Skeletal muscle tissue (tissue), 3 donors: ENCODE measurements at regions not wholly inside any gene's neighbourhood (a gene's known extent, or its start where the extent isn't known, plus 50 kb on each side); places are given as distances from the start of the nearest gene placed in this dataset.

Source experiments
- H3K27ac ChIP-seq: one replicate; pipeline ENCODE4 v1.7.0; 2013; ENCODE audit warnings: mild to moderate bottlenecking, low read depth, low read length, inconsistent platforms
- H3K27me3 ChIP-seq, 3 donors: one replicate each; pipeline ENCODE4 v1.7.0; 2013; ENCODE audit warnings: low read length in 3 of 3; ENCODE audit not compliant: control insufficient read depth in 3 of 3, insufficient read depth in 3 of 3
- H3K36me3 ChIP-seq, 3 donors: one replicate each; pipeline ENCODE4 v1.7.0; 2013; ENCODE audit warnings: low read length in 3 of 3; ENCODE audit not compliant: control insufficient read depth in 3 of 3, insufficient read depth in 3 of 3
- H3K4me1 ChIP-seq, 3 donors: one replicate each; pipeline ENCODE4 v1.7.0; 2013; ENCODE audit warnings: low read length in 3 of 3, mild to moderate bottlenecking in 3 of 3; ENCODE audit not compliant: control insufficient read depth in 3 of 3, insufficient read depth in 3 of 3
- H3K4me3 ChIP-seq, 3 donors: one replicate each; pipeline ENCODE4 v1.7.0; 2013; ENCODE audit warnings: low read length in 3 of 3
- H3K9ac ChIP-seq, 3 donors: one replicate each; pipeline ENCODE4 v1.7.0; 2013; ENCODE audit warnings: low read length in 3 of 3, mild to moderate bottlenecking in 3 of 3, moderate library complexity in 2 of 3, low read depth in 1 of 3
- H3K9me3 ChIP-seq, 3 donors: one replicate each; pipeline ENCODE4 v1.7.0; 2013; ENCODE audit warnings: low read length in 3 of 3; ENCODE audit not compliant: control insufficient read depth in 3 of 3
- donor health status: Osteomylitis.

- no peak overlapping the region for H3K27ac ChIP-seq
- H3K9me3 ChIP-seq: no peaks in the 10 kb centered on the region
- no peak overlapping the region for H3K9ac ChIP-seq
- H3K27me3 ChIP-seq: no peaks in the 10 kb centered on the region
- H3K36me3 ChIP-seq: no peaks in the 10 kb centered on the region
- H3K4me3 ChIP-seq: no peak overlapping the region
- H3K4me1 ChIP-seq: no peaks in the 10 kb centered on the region
These were observed 401.7 kb upstream of the AUTS2 start for GRCh38 chr7:69196593-69196992.

DNA sequence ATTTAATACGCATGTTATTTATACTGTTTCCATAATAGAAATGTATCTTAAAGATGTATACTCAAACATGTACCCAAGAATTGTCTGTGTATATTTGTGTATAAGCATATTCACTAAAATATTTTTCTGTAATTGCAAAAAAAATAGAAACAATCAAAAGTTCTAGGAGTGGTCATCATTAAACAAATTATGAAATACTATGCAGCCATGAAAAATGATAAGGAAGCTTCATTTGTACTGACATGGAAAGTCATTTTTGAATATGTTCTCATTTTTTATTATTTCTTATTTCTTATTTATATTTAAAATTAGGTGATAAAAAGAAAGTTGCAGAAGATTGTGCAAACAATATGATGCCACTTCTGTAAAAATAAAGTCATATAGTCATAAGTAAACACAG is 400.0 kb upstream of the AUTS2 start:
- no peak overlapping the region for H3K9ac ChIP-seq
- no peaks in the 10 kb centered on the region for H3K27me3 ChIP-seq
- no peaks in the 10 kb centered on the region for H3K9me3 ChIP-seq
- H3K27ac ChIP-seq: no peak overlapping the region
- no peak overlapping the region for H3K4me3 ChIP-seq
- H3K4me1 ChIP-seq: no peaks in the 10 kb centered on the region
- no peaks in the 10 kb centered on the region for H3K36me3 ChIP-seq

GRCh38 chr7:69199041-69199440 is 399.2 kb upstream of the AUTS2 start:
- Histone ChIP-seq H3K36me3 (no peaks in the 10 kb centered on the region), H3K4me3 (no peak overlapping the region), H3K27ac (no peak overlapping the region), H3K9me3 (no peaks in the 10 kb centered on the region), H3K9ac (no peak overlapping the region), H3K4me1 (no peaks in the 10 kb centered on the region), H3K27me3 (no peaks in the 10 kb centered on the region)

- no peak overlapping the region for H3K27ac ChIP-seq
These were observed 398.6 kb upstream of the AUTS2 start for GRCh38 chr7:69199661-69200060.

GRCh38 chr7:69203871-69204270 is 394.4 kb upstream of the AUTS2 start:
- Histone ChIP-seq H3K27ac (no peak overlapping the region), H3K36me3 (no peaks in the 10 kb centered on the region), H3K9ac (no peak overlapping the region), H3K4me1 (no peaks in the 10 kb centered on the region), H3K27me3 (no peaks in the 10 kb centered on the region), H3K9me3 (no peaks in the 10 kb centered on the region), H3K4me3 (no peak overlapping the region)

More at GRCh38 chr7:69199661-69200060, 398.6 kb upstream of the AUTS2 start:
- Histone ChIP-seq H3K27me3 (no peaks in the 10 kb centered on the region), H3K9me3 (no peaks in the 10 kb centered on the region), H3K9ac (no peak overlapping the region), H3K4me3 (no peak overlapping the region), H3K4me1 (no peaks in the 10 kb centered on the region), H3K36me3 (no peaks in the 10 kb centered on the region)

DNA sequence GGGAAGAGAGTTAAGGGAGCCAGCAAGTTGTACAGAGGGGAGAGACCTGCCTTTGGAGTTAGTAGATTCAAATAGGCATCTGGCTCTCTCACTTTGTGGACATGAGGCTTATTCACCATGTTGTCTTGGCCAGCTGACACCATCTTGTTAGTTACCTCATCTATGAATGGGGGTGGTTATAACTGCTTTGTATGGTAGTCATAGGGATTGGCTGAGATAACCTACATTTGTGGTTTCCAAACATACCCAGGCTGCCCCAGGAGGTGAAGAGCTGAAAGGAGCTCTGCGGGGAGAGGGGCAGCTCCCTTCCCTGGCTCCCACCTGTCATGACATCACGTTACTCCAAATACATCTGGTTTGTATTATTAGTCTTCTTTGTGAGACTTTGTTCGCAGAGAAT is 393.3 kb upstream of the AUTS2 start:
- H3K27ac ChIP-seq: no peak overlapping the region
- H3K9me3 ChIP-seq: no peaks in the 10 kb centered on the region
- no peak overlapping the region for H3K9ac ChIP-seq

GRCh38 chr7:69205581-69205980 is 392.7 kb upstream of the AUTS2 start:
- H3K9ac ChIP-seq: no peak overlapping the region
- H3K27ac ChIP-seq: no peak overlapping the region
- H3K36me3 ChIP-seq: no peaks in the 10 kb centered on the region
- no peaks in the 10 kb centered on the region for H3K9me3 ChIP-seq
- no peaks in the 10 kb centered on the region for H3K27me3 ChIP-seq
- no peaks in the 10 kb centered on the region for H3K4me1 ChIP-seq
- no peak overlapping the region for H3K4me3 ChIP-seq

More for the DNA sequence above, 393.3 kb upstream of the AUTS2 start:
- Histone ChIP-seq H3K4me1 (no peaks in the 10 kb centered on the region), H3K36me3 (no peaks in the 10 kb centered on the region), H3K4me3 (no peak overlapping the region), H3K27me3 (no peaks in the 10 kb centered on the region)

- Histone ChIP-seq H3K36me3 (no peaks in the 10 kb centered on the region), H3K9me3 (no peaks in the 10 kb centered on the region), H3K27me3 (peaks cover 0 to 7% (median 0%) of the 10 kb centered on the region in 3 donors), H3K4me3 (no peak overlapping the region), H3K27ac (no peak overlapping the region), H3K9ac (no peak overlapping the region), H3K4me1 (no peaks in the 10 kb centered on the region)
These were observed 390.0 kb upstream of the AUTS2 start for GRCh38 chr7:69208276-69208675.

- H3K9ac ChIP-seq: no peak overlapping the region
- H3K9me3 ChIP-seq: no peaks in the 10 kb centered on the region
- no peak overlapping the region for H3K4me3 ChIP-seq
- no peaks in the 10 kb centered on the region for H3K4me1 ChIP-seq
- H3K27me3 ChIP-seq: peaks cover 0 to 7% (median 0%) of the 10 kb centered on the region in 3 donors
- no peaks in the 10 kb centered on the region for H3K36me3 ChIP-seq
- H3K27ac ChIP-seq: no peak overlapping the region
These were observed 389.4 kb upstream of the AUTS2 start for GRCh38 chr7:69208848-69209247.

GRCh38 chr7:69211336-69211735 is 386.9 kb upstream of the AUTS2 start:
- no peaks in the 10 kb centered on the region for H3K36me3 ChIP-seq
- no peaks in the 10 kb centered on the region for H3K9me3 ChIP-seq
- no peak overlapping the region for H3K4me3 ChIP-seq
- no peak overlapping the region for H3K27ac ChIP-seq
- H3K4me1 ChIP-seq: no peaks in the 10 kb centered on the region
- no peak overlapping the region for H3K9ac ChIP-seq
- H3K27me3 ChIP-seq: peaks cover 0 to 7% (median 0%) of the 10 kb centered on the region in 3 donors

GRCh38 chr7:69211739-69212138 is 386.5 kb upstream of the AUTS2 start:
- H3K4me3 ChIP-seq: no peak overlapping the region
- H3K9ac ChIP-seq: no peak overlapping the region
- H3K9me3 ChIP-seq: no peaks in the 10 kb centered on the region
- H3K4me1 ChIP-seq: no peaks in the 10 kb centered on the region
- H3K27me3 ChIP-seq: peaks cover 0 to 7% (median 0%) of the 10 kb centered on the region in 3 donors
- no peak overlapping the region for H3K27ac ChIP-seq
- H3K36me3 ChIP-seq: no peaks in the 10 kb centered on the region
